ENCODE measurements at regions not wholly inside any gene's neighbourhood (a gene's known extent, or its start where the extent isn't known, plus 50 kb on each side); places are given as distances from the start of the nearest gene placed in this dataset.

DNA sequence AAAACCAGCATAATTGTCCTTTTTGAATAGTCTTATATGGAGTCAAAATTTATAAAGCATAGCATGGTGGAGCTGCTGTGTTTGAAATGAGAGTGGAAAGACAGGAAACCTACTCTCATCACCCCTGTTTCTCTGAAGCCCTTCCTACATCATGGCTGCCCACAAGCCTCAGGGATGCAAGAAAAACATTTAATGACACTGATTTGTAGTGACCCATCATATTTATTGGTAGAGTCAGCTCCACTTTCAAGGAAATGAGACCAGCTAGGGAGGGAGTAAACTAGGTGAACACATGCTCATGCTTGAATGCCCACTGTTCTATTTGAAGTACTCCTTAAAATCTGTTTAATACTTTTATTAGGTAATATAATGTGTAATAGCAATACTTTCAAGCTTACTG, 494.3 kb upstream of the KCNMB2 start (continued):
- TF ChIP-seq, protein P1, sequence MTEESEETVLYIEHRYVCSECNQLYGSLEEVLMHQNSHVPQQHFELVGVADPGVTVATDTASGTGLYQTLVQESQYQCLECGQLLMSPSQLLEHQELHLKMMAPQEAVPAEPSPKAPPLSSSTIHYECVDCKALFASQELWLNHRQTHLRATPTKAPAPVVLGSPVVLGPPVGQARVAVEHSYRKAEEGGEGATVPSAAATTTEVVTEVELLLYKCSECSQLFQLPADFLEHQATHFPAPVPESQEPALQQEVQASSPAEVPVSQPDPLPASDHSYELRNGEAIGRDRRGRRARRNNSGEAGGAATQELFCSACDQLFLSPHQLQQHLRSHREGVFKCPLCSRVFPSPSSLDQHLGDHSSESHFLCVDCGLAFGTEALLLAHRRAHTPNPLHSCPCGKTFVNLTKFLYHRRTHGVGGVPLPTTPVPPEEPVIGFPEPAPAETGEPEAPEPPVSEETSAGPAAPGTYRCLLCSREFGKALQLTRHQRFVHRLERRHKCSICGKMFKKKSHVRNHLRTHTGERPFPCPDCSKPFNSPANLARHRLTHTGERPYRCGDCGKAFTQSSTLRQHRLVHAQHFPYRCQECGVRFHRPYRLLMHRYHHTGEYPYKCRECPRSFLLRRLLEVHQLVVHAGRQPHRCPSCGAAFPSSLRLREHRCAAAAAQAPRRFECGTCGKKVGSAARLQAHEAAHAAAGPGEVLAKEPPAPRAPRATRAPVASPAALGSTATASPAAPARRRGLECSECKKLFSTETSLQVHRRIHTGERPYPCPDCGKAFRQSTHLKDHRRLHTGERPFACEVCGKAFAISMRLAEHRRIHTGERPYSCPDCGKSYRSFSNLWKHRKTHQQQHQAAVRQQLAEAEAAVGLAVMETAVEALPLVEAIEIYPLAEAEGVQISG (CRISPR knock-in tag; IDR thresholded peaks at IDR 0.05): no peak
- TF ChIP-seq, protein P2, sequence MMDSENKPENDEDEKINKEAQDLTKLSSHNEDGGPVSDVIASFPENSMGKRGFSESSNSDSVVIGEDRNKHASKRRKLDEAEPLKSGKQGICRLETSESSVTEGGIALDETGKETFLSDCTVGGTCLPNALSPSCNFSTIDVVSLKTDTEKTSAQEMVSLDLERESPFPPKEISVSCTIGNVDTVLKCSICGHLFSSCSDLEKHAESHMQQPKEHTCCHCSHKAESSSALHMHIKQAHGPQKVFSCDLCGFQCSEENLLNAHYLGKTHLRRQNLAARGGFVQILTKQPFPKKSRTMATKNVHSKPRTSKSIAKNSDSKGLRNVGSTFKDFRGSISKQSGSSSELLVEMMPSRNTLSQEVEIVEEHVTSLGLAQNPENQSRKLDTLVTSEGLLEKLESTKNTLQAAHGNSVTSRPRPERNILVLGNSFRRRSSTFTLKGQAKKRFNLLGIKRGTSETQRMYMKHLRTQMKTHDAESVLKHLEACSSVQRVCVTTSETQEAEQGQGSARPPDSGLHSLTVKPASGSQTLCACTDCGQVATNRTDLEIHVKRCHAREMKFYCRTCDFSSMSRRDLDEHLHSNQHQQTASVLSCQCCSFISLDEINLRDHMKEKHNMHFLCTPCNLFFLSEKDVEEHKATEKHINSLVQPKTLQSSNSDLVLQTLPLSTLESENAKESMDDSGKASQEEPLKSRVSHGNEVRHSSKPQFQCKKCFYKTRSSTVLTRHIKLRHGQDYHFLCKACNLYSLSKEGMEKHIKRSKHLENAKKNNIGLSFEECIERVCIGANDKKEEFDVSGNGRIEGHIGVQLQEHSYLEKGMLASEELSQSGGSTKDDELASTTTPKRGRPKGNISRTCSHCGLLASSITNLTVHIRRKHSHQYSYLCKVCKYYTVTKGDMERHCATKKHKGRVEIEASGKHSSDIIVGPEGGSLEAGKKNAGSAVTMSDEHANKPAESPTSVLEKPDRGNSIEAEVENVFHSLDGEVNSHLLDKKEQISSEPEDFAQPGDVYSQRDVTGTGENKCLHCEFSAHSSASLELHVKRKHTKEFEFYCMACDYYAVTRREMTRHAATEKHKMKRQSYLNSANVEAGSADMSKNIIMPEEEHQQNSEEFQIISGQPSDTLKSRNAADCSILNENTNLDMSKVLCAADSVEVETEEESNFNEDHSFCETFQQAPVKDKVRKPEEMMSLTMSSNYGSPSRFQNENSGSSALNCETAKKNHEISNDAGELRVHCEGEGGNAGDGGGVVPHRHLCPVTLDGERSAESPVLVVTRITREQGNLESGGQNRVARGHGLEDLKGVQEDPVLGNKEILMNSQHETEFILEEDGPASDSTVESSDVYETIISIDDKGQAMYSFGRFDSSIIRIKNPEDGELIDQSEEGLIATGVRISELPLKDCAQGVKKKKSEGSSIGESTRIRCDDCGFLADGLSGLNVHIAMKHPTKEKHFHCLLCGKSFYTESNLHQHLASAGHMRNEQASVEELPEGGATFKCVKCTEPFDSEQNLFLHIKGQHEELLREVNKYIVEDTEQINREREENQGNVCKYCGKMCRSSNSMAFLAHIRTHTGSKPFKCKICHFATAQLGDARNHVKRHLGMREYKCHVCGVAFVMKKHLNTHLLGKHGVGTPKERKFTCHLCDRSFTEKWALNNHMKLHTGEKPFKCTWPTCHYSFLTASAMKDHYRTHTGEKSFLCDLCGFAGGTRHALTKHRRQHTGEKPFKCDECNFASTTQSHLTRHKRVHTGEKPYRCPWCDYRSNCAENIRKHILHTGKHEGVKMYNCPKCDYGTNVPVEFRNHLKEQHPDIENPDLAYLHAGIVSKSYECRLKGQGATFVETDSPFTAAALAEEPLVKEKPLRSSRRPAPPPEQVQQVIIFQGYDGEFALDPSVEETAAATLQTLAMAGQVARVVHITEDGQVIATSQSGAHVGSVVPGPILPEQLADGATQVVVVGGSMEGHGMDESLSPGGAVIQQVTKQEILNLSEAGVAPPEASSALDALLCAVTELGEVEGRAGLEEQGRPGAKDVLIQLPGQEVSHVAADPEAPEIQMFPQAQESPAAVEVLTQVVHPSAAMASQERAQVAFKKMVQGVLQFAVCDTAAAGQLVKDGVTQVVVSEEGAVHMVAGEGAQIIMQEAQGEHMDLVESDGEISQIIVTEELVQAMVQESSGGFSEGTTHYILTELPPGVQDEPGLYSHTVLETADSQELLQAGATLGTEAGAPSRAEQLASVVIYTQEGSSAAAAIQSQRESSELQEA (CRISPR knock-in tag; IDR thresholded peaks at IDR 0.05; ENCODE audit: not compliant biosample characterization): no peak
- TF ChIP-seq ZC3H4 (CRISPR knock-in tag; IDR thresholded peaks at IDR 0.05; ENCODE audit: borderline replicate concordance) (no peak), ZSCAN22 (CRISPR knock-in tag; IDR thresholded peaks at IDR 0.05) (no peak), THAP11 (CRISPR knock-in tag; IDR thresholded peaks at IDR 0.05) (no peak)
- TF ChIP-seq, protein P3, sequence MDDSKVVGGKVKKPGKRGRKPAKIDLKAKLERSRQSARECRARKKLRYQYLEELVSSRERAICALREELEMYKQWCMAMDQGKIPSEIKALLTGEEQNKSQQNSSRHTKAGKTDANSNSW (CRISPR knock-in tag; IDR thresholded peaks at IDR 0.05; ENCODE audit: borderline replicate concordance): no peak
- TF ChIP-seq, protein P4, sequence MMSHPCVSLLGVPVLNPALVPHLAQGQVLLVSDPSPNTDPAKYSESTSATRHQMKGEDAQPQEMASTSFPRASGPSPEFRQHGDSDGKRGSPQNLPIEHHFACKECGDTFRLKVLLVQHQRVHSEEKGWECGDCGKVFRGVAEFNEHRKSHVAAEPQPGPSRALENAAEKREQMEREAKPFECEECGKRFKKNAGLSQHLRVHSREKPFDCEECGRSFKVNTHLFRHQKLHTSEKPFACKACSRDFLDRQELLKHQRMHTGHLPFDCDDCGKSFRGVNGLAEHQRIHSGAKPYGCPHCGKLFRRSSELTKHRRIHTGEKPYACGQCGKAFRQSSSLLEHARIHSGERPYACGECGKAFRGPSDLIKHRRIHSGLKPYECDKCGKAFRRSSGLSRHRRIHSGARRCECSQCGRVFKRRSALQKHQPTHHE (CRISPR knock-in tag; IDR thresholded peaks at IDR 0.05; ENCODE audit: borderline replicate concordance): no peak
